Smooth muscle cell (in vitro differentiated cells): ENCODE measurements at regions not wholly inside any gene's neighbourhood (a gene's known extent, or its start where the extent isn't known, plus 50 kb on each side); places are given as distances from the start of the nearest gene placed in this dataset.

ENCODE experiments used
- DNase-seq: peaks from one replicate; lab custom pipeline; 2025; ENCODE audit not compliant: unreplicated experiment; lab: John Stamatoyannopoulos, UW
- H2AFZ ChIP-seq: fragments of 200-600 bp; sonication (generic); 2 replicates; pipeline ENCODE4 v1.6.0; 2016; ENCODE audit warnings: antibody characterized with exemption, low read depth, mild to moderate bottlenecking
- H3F3A ChIP-seq: fragments of 200-600 bp; sonication (generic); 2 replicates; pipeline ENCODE4 v1.6.0; 2017; ENCODE audit warnings: antibody characterized with exemption, low read depth
- H3K27ac ChIP-seq: fragments of 200-600 bp; sonication (generic); 2 replicates; pipeline ENCODE4 v1.5.1; 2016; ENCODE audit warnings: low read depth, mild to moderate bottlenecking
- H3K27me3 ChIP-seq: fragments of 200-600 bp; sonication (generic); 2 replicates; pipeline ENCODE4 v1.6.1; 2016; ENCODE audit warnings: low read depth, mild to moderate bottlenecking
- H3K36me3 ChIP-seq: fragments of 200-600 bp; sonication (generic); 2 replicates; pipeline ENCODE4 v1.5.1; 2016; ENCODE audit warnings: low read depth
- H3K4me1 ChIP-seq: fragments of 200-600 bp; sonication (generic); 2 replicates; pipeline ENCODE4 v1.5.1; 2016; ENCODE audit warnings: low read depth
- H3K4me2 ChIP-seq: fragments of 200-600 bp; sonication (generic); 2 replicates; pipeline ENCODE4 v1.6.0; 2016; ENCODE audit warnings: mild to moderate bottlenecking
- H3K4me3 ChIP-seq: fragments of 200-600 bp; sonication (generic); 2 replicates; pipeline ENCODE4 v1.5.1; 2016; ENCODE audit warnings: mild to moderate bottlenecking
- H3K79me2 ChIP-seq: fragments of 200-600 bp; sonication (generic); 2 replicates; pipeline ENCODE4 v1.6.0; 2016; ENCODE audit warnings: low read depth, mild to moderate bottlenecking
- H3K9ac ChIP-seq: fragments of 200-600 bp; sonication (generic); 2 replicates; pipeline ENCODE4 v1.6.0; 2016; ENCODE audit warnings: low read depth
- H3K9me3 ChIP-seq: fragments of 200-600 bp; sonication (generic); replicated peaks from 2 replicates; pipeline ENCODE4 v1.5.1; 2016; ENCODE audit warnings: low read depth
- H4K20me1 ChIP-seq: fragments of 200-600 bp; sonication (generic); 2 replicates; pipeline ENCODE4 v1.6.0; 2016; ENCODE audit warnings: low read depth
- CTCF ChIP-seq: fragments of 200-600 bp; sonication (generic); IDR thresholded peaks from 2 replicates; pipeline ENCODE4 v1.5.1; 2017; ENCODE audit warnings: borderline replicate concordance, mild to moderate bottlenecking, antibody characterized with exemption; ENCODE audit not compliant: insufficient read depth, poor library complexity, severe bottlenecking
- WGBS: methylation state at CpG from one replicate; pipeline ENCODE4 v1.1.7; 2016; ENCODE audit warnings: low lambda C conversion rate; 5-methylcytosine and 5-hydroxymethylcytosine counted together

GRCh38 chr6:132126150-132126549, 175.0 kb upstream of the CCN2 start:
- H3K79me2 ChIP-seq: no peaks in the 10 kb centered on the region
- H3K27me3 ChIP-seq: no peaks in the 10 kb centered on the region
- 83% methylated on average over 2 of the region's 2 CpGs for WGBS
- H3K9ac ChIP-seq: no peak overlapping the region
- no peak overlapping the region for H3K4me2 ChIP-seq
- no peak for TF ChIP-seq CTCF
- no peak overlapping the region for H3K27ac ChIP-seq
- no peaks in the 10 kb centered on the region for H3K9me3 ChIP-seq
- H2AFZ ChIP-seq: no peak overlapping the region
- H3K4me1 ChIP-seq: peaks cover 7% of the 10 kb centered on the region
- no peak overlapping the region for H3K4me3 ChIP-seq
- DNase-seq: no peak
- H4K20me1 ChIP-seq: no peaks in the 10 kb centered on the region
- peaks cover 9% of the 10 kb centered on the region for H3F3A ChIP-seq
- H3K36me3 ChIP-seq: no peaks in the 10 kb centered on the region

- TF ChIP-seq CTCF: no peak
- H3K4me3 ChIP-seq: no peak overlapping the region
- H4K20me1 ChIP-seq: no peaks in the 10 kb centered on the region
- peak overlapping the region; percentile 29 for H3K4me2 ChIP-seq
- no peaks in the 10 kb centered on the region for H3K79me2 ChIP-seq
- H3K27ac ChIP-seq: peak overlapping the region; percentile 32
- DNase-seq: no peak
- H3K4me1 ChIP-seq: peaks cover 5% of the 10 kb centered on the region
- no peaks in the 10 kb centered on the region for H3F3A ChIP-seq
- H3K27me3 ChIP-seq: no peaks in the 10 kb centered on the region
- no peak overlapping the region for H3K9ac ChIP-seq
- no peak overlapping the region for H2AFZ ChIP-seq
- 35% methylated on average over 4 of the region's 4 CpGs for WGBS
- no peaks in the 10 kb centered on the region for H3K36me3 ChIP-seq
- H3K9me3 ChIP-seq: no peaks in the 10 kb centered on the region
These were observed 171.7 kb upstream of the CCN2 start for GRCh38 chr6:132122871-132123270.

GRCh38 chr6:132122176-132122575, 171.0 kb upstream of the CCN2 start:
- H3K4me3 ChIP-seq: no peak overlapping the region
- no peaks in the 10 kb centered on the region for H3K79me2 ChIP-seq
- H4K20me1 ChIP-seq: no peaks in the 10 kb centered on the region
- no peaks in the 10 kb centered on the region for H3K27me3 ChIP-seq
- TF ChIP-seq CTCF: no peak
- no peak overlapping the region for H3K9ac ChIP-seq
- H3F3A ChIP-seq: no peaks in the 10 kb centered on the region
- H3K36me3 ChIP-seq: no peaks in the 10 kb centered on the region
- peaks cover 5% of the 10 kb centered on the region for H3K4me1 ChIP-seq
- DNase-seq: no peak
- no peak overlapping the region for H3K4me2 ChIP-seq
- H2AFZ ChIP-seq: no peak overlapping the region
- peak overlapping the region; percentile 32 for H3K27ac ChIP-seq
- H3K9me3 ChIP-seq: no peaks in the 10 kb centered on the region

- no peak overlapping the region for H3K4me3 ChIP-seq
- no peaks in the 10 kb centered on the region for H3K9me3 ChIP-seq
- DNase-seq: no peak
- no peaks in the 10 kb centered on the region for H4K20me1 ChIP-seq
- no peaks in the 10 kb centered on the region for H3F3A ChIP-seq
- H3K4me2 ChIP-seq: no peak overlapping the region
- no peak for TF ChIP-seq CTCF
- WGBS: 96% methylated on average over 1 of the region's 1 CpG
- no peaks in the 10 kb centered on the region for H3K27me3 ChIP-seq
- peaks cover 8% of the 10 kb centered on the region for H3K4me1 ChIP-seq
- no peak overlapping the region for H2AFZ ChIP-seq
- no peaks in the 10 kb centered on the region for H3K36me3 ChIP-seq
- no peak overlapping the region for H3K27ac ChIP-seq
- no peaks in the 10 kb centered on the region for H3K79me2 ChIP-seq
- no peak overlapping the region for H3K9ac ChIP-seq
These were observed 167.0 kb upstream of the CCN2 start for GRCh38 chr6:132118144-132118543.
